ENCODE measurements at regions not wholly inside any gene's neighbourhood (a gene's known extent, or its start where the extent isn't known, plus 50 kb on each side); places are given as distances from the start of the nearest gene placed in this dataset.

DNA sequence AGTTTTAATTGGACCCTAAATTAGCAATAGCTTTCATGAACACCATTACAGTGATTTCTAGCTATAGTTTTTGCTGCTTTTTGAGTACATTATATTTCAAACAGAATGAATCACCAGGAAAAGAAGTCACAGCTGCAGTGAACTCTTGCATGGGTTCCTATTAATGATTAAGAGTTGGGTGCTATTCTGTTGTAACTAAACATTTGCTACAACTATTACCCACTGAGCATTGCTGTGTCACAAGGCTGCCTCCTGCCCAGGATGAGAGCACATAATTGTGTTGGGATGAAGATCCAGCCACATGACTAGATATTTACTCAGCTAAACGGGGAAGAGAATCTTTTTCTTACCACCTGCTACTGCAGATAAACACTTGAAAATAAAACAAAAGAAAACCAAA lies 152.7 kb downstream of the GXYLT1 start:
- TF ChIP-seq JUN (CRISPR knock-in tag; IDR thresholded peaks at IDR 0.05) (no peak), ATF1 (CRISPR knock-in tag; IDR thresholded peaks at IDR 0.05) (no peak), E2F5 (CRISPR knock-in tag; IDR thresholded peaks at IDR 0.05) (no peak), CREM (CRISPR knock-in tag; IDR thresholded peaks at IDR 0.05) (no peak), NFYB (CRISPR knock-in tag; conservative IDR thresholded peaks at IDR 0.05; ENCODE audit: low read depth) (no peak), SP1 (CRISPR knock-in tag; conservative IDR thresholded peaks at IDR 0.05) (no peak), NR2C2 (CRISPR knock-in tag; IDR thresholded peaks at IDR 0.05) (no peak), KAT7 (CRISPR knock-in tag; IDR thresholded peaks at IDR 0.05; ENCODE audit: borderline replicate concordance) (no peak), IRF2 (CRISPR knock-in tag; IDR thresholded peaks at IDR 0.05; ENCODE audit: borderline replicate concordance, low read depth) (no peak)
- TF ChIP-seq, protein P1, sequence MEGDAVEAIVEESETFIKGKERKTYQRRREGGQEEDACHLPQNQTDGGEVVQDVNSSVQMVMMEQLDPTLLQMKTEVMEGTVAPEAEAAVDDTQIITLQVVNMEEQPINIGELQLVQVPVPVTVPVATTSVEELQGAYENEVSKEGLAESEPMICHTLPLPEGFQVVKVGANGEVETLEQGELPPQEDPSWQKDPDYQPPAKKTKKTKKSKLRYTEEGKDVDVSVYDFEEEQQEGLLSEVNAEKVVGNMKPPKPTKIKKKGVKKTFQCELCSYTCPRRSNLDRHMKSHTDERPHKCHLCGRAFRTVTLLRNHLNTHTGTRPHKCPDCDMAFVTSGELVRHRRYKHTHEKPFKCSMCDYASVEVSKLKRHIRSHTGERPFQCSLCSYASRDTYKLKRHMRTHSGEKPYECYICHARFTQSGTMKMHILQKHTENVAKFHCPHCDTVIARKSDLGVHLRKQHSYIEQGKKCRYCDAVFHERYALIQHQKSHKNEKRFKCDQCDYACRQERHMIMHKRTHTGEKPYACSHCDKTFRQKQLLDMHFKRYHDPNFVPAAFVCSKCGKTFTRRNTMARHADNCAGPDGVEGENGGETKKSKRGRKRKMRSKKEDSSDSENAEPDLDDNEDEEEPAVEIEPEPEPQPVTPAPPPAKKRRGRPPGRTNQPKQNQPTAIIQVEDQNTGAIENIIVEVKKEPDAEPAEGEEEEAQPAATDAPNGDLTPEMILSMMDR (IDR thresholded peaks at IDR 0.05) = no peak
- TF ChIP-seq, protein P2, sequence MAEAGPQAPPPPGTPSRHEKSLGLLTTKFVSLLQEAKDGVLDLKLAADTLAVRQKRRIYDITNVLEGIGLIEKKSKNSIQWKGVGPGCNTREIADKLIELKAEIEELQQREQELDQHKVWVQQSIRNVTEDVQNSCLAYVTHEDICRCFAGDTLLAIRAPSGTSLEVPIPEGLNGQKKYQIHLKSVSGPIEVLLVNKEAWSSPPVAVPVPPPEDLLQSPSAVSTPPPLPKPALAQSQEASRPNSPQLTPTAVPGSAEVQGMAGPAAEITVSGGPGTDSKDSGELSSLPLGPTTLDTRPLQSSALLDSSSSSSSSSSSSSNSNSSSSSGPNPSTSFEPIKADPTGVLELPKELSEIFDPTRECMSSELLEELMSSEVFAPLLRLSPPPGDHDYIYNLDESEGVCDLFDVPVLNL (CRISPR knock-in tag; IDR thresholded peaks at IDR 0.05; ENCODE audit: borderline replicate concordance, low read depth) = no peak
- TF ChIP-seq, protein P3, sequence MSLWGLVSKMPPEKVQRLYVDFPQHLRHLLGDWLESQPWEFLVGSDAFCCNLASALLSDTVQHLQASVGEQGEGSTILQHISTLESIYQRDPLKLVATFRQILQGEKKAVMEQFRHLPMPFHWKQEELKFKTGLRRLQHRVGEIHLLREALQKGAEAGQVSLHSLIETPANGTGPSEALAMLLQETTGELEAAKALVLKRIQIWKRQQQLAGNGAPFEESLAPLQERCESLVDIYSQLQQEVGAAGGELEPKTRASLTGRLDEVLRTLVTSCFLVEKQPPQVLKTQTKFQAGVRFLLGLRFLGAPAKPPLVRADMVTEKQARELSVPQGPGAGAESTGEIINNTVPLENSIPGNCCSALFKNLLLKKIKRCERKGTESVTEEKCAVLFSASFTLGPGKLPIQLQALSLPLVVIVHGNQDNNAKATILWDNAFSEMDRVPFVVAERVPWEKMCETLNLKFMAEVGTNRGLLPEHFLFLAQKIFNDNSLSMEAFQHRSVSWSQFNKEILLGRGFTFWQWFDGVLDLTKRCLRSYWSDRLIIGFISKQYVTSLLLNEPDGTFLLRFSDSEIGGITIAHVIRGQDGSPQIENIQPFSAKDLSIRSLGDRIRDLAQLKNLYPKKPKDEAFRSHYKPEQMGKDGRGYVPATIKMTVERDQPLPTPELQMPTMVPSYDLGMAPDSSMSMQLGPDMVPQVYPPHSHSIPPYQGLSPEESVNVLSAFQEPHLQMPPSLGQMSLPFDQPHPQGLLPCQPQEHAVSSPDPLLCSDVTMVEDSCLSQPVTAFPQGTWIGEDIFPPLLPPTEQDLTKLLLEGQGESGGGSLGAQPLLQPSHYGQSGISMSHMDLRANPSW (CRISPR knock-in tag; conservative IDR thresholded peaks at IDR 0.05; ENCODE audit: low read depth) = no peak

Data from WTC11 (cell line).